Esophagus squamous epithelium (tissue), 4 donors: ENCODE measurements at regions not wholly inside any gene's neighbourhood (a gene's known extent, or its start where the extent isn't known, plus 50 kb on each side); places are given as distances from the start of the nearest gene placed in this dataset.

Source experiments
- CTCF ChIP-seq, 6 experiments: fragments of 450-650 bp in 4 of 6; fragments of 200-600 bp in 2 of 6; sonication (generic) in 2 of 6; IDR thresholded peaks; one replicate each; pipeline ENCODE4 v1.5.1; 2016 to 2019; ENCODE audit warnings: antibody characterized with exemption in 6 of 6, mild to moderate bottlenecking in 4 of 6, moderate library complexity in 4 of 6
- POLR2A ChIP-seq, 4 donors: fragments of 450-650 bp; IDR thresholded peaks; one replicate each; pipeline ENCODE4 v1.6.1; 2017; ENCODE audit warnings: antibody characterized with exemption in 4 of 4, mild to moderate bottlenecking in 4 of 4, moderate library complexity in 3 of 4

- no peak for TF ChIP-seq CTCF (IDR thresholded peaks at IDR 0.05)
- no peak for TF ChIP-seq POLR2A (IDR thresholded peaks at IDR 0.05)
These were observed 734.6 kb upstream of the TENM3 start for GRCh38 chr4:181508601-181509000.
